H1 (cell line): ENCODE measurements at regions not wholly inside any gene's neighbourhood (a gene's known extent, or its start where the extent isn't known, plus 50 kb on each side); places are given as distances from the start of the nearest gene placed in this dataset.

Experiments used
- ATF3 ChIP-seq: IDR thresholded peaks from 2 replicates; pipeline ENCODE4 v1.6.1; 2011; ENCODE audit warnings: low read depth, mild to moderate bottlenecking, low read length; ENCODE audit not compliant: insufficient read depth
- MAX ChIP-seq: IDR thresholded peaks from 2 replicates; pipeline ENCODE4 v1.6.1; 2012; ENCODE audit warnings: inconsistent platforms
- SAP30 ChIP-seq: fragments of 300-600 bp; sonication (generic); IDR thresholded peaks from 2 replicates; pipeline ENCODE4 v1.7.1; 2012; ENCODE audit warnings: low read length, moderate library complexity, mild to moderate bottlenecking, inconsistent platforms; ENCODE audit not compliant: insufficient read depth, insufficient replicate concordance
- SIN3A ChIP-seq, 2 experiments: IDR thresholded peaks in 1 of 2; conservative IDR thresholded peaks in 1 of 2; 2 replicates each; pipeline ENCODE4 v1.6.1; 2011 to 2012; ENCODE audit warnings: low read length in 2 of 2, improper control_type of control experiment in 1 of 2, low read depth in 1 of 2, mild to moderate bottlenecking in 1 of 2

GRCh38 chr3:27985369-27986035 lies 255.9 kb upstream of the CMC1 start (continued):
- TF ChIP-seq MAX (no peak), SAP30 (no peak), ATF3 (no peak), SIN3A (conservative IDR thresholded peaks at IDR 0.05 in 1 of 2, IDR thresholded peaks at IDR 0.05 in 1 of 2; ENCODE audit: low read depth in 1 of 2, low read length in 2 of 2) (no peak)
